NCI-H146 treated with DMSO at 0.1 percent for 48 hours (cell line): ENCODE measurements at regions not wholly inside any gene's neighbourhood (a gene's known extent, or its start where the extent isn't known, plus 50 kb on each side); places are given as distances from the start of the nearest gene placed in this dataset.

Experiments
- DNase-seq: peaks from one replicate; lab custom pipeline; 2025; ENCODE audit not compliant: unreplicated experiment; lab: John Stamatoyannopoulos, UW

DNA sequence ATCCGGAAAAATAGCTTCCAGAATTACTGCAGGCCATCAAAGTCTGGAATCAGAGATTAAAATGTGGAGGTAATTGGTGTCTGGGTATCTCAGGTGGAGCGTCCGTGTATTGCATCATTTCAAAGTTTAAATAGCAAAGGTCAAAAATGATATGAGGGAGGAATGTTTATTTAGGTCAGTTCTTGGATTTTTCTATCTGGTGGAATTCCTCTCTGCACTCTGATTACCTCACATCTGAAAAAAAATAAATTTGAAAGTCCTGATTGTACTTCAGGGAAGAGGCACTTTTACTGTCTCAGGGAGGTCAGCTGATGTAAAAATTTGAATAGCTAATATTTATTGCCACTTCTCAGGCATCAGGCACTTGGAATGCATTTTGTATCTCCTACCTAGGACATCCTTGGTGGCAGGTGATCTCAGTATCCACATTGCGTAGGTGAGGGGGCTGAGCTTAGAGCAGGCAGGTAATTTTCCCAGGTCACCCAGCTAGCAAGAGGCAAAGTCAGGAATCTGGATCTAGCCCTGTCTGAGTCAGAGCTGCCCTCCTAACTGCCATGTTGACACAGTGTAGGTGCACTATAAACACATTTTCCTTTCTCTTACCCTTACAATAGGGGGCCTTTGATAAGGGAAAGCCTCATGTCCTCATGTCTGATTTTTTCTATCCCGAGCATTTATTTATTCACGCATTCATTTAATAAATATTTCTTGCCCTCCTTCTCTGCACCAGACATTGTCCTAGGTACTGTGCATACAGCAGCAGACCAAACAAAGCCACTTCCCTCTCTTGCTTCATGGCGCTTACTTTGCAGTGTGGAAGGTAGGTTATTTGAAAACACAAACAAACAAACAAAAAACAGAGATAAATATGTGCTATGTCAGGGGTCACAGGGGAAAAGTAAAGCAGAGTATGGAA is 454.3 kb downstream of the HAPSTR1 start:
- no peak for DNase-seq

DNA sequence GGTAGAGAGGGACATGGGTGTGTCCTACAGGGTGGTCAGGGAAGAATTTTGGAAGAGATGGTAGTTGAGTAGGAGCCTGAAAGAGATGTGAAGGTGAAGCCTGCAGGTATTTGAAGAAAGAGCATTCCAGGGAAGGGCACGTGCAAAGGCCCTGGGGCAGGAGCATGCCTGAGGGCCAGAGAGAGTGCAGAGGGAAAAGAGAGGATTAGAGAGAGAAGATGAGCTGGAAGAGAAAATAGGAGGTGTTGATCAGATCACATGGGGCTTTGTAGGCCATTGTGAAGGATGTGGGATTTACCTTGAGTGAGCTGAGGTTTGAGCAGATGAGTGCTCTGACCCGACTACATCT is 455.0 kb downstream of the HAPSTR1 start:
- DNase-seq = no peak

GRCh38 chr16:9549487-9549886 is 458.0 kb downstream of the HAPSTR1 start:
- DNase-seq = no peak

- no peak for DNase-seq
Measured at GRCh38 chr16:9555051-9555450, 463.6 kb downstream of the HAPSTR1 start.

DNA sequence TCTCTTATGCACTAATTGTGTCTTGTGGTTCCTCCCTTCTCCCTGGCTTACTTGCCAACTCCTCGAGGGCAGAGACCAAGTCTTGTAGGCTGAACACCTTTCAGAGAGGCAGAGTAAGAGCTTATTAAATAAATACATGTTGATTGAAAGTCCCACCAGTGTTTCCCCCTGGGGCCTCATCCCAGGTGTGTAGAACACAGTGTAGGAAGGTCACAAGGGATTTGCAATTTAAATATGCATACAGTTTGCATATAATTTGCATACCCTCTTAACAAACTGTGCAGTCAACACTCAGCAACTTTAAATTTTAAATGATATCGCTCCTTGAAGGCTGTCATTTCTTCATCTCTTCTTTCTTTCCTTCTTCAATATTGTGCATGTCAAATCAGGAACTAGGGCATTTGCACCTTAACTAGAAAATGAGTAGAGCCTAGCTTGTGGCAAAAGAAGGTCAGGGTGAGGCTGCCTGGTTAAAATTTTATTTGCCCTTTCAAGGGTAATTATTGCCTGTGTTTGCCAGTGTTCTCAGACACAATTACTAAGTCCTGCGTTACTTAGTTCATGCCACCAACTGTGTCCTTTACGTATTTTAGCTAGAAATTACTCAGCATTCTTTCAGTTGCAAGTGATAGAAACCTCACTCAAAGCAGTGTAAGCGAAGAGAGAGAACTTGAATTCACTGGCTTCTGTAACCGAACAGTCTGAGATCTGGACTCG is 465.7 kb downstream of the HAPSTR1 start:
- no peak for DNase-seq

- no peak for DNase-seq
Measured at GRCh38 chr16:9557713-9558112, 466.3 kb downstream of the HAPSTR1 start.

GRCh38 chr16:9566099-9566498 is 474.7 kb downstream of the HAPSTR1 start:
- no peak for DNase-seq

DNA sequence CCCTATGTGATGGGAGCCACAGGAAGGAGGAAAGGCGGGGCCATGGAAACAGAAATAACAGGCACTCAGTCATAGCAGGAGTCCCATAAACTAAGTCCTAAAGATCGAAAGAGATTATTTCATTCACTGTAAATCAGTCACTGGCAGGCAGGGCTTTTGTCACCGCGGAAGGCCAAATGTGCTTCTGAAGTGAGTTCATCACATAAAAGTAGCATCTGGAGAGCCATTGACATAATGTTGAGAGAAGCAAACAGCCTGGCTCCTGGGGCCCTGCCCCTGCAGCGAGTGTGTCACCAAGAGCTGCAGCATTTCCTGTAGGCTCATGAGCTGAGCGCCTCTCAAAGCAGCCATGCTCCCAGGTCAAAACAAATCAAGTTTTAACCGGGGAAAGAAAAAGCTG is 476.2 kb downstream of the HAPSTR1 start:
- no peak for DNase-seq

GRCh38 chr16:9568261-9568660 is 476.8 kb downstream of the HAPSTR1 start:
- no peak for DNase-seq

- no peak for DNase-seq
Measured at GRCh38 chr16:9570521-9570920, 479.1 kb downstream of the HAPSTR1 start.

DNA sequence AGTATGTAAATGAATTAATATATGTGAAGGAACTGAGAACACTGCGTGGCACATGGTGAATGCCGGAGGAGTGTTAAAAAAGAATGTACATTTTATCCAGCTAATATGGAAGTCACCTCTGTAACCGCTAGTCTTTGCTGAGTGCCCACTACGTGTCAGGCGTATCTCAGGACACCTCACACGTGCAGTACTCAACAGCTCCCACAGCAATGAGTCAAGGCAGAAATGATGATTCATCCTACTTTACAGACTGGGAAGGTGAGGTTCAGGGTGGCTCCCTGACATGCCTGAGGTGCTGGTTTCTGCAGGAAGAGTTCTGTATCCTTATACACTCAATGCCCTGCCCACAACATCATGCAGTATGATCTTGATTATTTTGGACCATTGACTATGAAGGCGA is 487.0 kb downstream of the HAPSTR1 start:
- DNase-seq = no peak

GRCh38 chr16:9580025-9580424 is 488.6 kb downstream of the HAPSTR1 start:
- DNase-seq = no peak

DNA sequence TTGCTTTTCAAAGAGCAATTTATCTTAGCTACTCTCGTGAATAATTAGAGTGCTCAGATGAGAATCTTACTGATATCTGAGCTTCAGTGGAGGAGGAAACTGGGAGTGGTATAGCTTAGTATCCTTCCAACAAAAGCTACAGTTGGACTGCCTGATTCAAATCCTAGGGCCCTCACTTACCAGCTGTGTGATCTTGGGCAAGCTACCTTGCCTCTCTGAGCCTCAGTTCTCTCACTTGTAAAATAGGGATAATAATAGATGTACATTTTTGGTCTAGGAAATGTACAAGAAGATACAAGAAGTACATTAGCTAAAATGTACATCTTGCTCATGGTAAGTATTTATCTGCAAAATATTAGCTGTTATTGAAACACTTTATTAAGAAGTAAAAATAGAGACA is 502.0 kb downstream of the HAPSTR1 start:
- no peak for DNase-seq

DNA sequence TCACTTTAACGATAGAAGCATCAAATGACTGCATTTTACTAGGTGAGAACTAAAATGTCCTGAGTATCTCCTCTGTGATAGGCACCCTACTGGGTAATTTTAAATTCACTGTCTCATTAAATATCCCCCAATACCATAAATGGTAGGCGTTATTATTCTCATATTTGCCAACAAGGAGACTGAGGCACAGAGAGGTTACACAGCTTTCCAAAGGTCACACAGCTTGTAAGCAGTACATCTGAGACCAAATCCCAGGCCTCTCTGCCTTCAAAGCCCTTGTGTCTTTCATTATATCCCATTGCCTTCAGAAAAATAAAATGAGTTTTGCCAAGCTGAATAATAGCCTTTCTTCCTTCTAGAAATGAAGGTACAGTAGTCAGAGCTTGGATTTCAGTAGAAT is 502.6 kb downstream of the HAPSTR1 start:
- DNase-seq = no peak

DNA sequence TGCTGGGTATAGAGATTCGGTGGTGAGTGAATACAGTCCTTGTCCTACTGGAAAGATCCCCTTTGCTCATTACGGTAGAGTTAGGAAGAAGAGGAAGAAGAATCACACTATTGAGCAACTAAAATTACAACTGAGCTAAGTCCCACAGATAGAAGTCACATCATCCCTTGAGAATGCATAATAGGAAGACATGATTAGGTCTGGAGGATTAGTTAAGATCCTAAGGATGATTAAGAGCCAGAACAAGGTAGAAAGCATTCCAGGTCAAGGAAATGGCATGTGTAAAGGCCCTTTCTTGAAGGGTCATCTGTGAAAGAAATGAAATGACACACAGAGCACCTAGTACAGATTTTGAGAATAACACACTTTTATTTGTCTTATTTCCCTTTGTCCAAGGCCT is 503.5 kb downstream of the HAPSTR1 start:
- DNase-seq = no peak

GRCh38 chr16:9595393-9595792 is 503.9 kb downstream of the HAPSTR1 start:
- DNase-seq = no peak

- DNase-seq = no peak
Measured at GRCh38 chr16:9596788-9597187, 505.3 kb downstream of the HAPSTR1 start.

DNA sequence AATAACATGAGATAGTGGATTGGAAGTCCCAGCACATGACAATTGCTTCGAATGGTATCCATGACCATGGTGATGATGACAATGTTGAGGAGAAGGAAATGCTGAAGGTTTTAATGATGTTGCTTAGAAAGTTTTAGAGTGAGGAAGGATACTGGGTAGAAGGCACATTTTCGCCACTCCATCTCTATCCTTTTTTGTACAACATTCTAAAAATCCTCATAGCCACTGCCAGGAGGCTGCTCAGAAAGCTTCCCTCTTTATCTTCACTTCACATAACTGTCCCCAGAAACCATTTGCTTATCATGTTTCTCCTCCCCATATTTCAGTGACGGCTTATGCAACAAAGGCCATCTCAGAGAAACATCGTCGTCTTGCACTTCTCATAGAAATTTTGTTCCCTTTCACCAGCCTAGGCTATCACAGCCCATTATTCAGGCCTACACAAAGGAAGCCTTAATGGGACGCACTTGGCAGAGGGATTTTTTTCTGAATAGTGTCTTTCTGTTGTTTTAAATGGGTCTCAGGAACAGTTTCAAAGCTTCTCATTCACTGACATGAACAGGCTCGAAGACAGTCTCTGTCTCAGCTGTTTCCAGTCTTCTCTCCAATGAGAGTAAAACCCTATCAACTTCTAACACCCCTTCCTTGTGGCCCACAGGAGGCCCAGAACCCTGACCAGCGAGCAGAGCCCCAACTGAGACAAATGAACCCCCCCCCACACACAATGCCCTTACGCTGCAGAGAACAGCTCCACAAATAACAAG is 506.7 kb downstream of the HAPSTR1 start:
- no peak for DNase-seq

DNA sequence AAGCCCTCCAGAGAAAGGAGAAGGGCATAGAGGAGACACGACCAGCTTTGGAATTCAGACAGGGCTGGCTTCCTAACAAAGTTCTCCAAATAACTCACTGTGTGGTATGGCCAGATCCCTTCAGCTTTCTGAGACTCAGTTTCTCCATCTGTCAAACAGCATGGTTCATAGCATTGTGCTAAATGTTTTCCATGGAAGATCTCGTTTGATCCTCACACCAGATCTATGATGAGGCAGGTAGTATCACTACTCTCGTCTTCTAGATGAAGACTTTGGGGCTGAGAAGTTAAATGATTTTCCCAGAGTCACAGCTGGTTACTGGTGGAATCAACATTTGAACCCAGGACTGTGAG is 507.3 kb downstream of the HAPSTR1 start:
- no peak for DNase-seq

GRCh38 chr16:9599415-9600120 is 508.1 kb downstream of the HAPSTR1 start:
- DNase-seq = no peak

DNA sequence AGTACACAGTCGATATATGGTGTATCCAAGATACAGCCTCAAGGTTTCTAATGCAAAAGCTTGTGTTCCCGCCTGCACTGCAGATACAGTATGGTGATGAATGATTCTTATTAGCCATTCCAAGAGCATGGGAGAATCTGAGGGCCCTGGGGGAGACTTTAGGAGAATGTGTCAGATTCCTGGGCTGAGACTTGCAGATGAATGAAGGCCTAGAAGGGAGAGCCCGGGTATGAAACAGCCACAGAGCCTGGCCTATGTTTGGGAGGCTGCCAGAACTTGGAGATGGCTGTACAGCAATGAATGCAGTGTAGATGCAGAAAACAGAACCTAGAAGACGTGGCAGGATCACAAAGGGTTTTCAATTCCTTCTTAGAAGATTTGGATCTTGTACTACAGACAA is 510.7 kb downstream of the HAPSTR1 start:
- DNase-seq = no peak
